ENCODE measurements at regions not wholly inside any gene's neighbourhood (a gene's known extent, or its start where the extent isn't known, plus 50 kb on each side); places are given as distances from the start of the nearest gene placed in this dataset.

DNA sequence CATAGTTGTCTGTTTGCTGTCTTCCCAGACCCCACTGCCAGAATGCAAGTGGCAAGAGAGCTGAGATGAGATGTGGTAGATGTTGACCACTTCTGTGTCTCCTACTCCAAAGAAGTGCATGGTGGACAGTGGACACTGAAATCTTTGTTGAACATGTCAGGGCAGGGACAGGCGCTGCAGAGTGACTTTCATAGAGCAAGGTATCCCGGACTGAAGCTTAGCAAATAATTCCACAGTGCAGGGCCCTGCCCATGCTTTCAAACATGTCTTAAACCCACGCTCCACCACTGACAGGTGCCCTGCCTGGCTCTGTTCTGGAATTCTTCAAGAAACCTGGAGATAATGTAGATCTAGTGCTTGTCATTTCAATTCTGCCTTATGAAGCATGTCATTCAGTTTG, 470.5 kb upstream of the ID2 start:
- TF ChIP-seq, protein P1, sequence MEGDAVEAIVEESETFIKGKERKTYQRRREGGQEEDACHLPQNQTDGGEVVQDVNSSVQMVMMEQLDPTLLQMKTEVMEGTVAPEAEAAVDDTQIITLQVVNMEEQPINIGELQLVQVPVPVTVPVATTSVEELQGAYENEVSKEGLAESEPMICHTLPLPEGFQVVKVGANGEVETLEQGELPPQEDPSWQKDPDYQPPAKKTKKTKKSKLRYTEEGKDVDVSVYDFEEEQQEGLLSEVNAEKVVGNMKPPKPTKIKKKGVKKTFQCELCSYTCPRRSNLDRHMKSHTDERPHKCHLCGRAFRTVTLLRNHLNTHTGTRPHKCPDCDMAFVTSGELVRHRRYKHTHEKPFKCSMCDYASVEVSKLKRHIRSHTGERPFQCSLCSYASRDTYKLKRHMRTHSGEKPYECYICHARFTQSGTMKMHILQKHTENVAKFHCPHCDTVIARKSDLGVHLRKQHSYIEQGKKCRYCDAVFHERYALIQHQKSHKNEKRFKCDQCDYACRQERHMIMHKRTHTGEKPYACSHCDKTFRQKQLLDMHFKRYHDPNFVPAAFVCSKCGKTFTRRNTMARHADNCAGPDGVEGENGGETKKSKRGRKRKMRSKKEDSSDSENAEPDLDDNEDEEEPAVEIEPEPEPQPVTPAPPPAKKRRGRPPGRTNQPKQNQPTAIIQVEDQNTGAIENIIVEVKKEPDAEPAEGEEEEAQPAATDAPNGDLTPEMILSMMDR (IDR thresholded peaks at IDR 0.05 in 4 of 5, conservative IDR thresholded peaks at IDR 0.05 in 1 of 5), result no peak
- no peak for TF ChIP-seq POLR2A (IDR thresholded peaks at IDR 0.05)
